Activated naive CD8-positive, alpha-beta T cell treated with anti-CD3 and anti-CD28 coated beads, Interleukin-2, amount 10 ng/mL, durations not matched to agents 7 days and 5 days (primary cell): ENCODE measurements at regions not wholly inside any gene's neighbourhood (a gene's known extent, or its start where the extent isn't known, plus 50 kb on each side); places are given as distances from the start of the nearest gene placed in this dataset.

ENCODE experiments used
- ATAC-seq: fragments of 150-1000 bp; cut with Tn5 transposase; one replicate; pipeline ENCODE4 v1.10.0; 2021; ENCODE audit warnings: low read depth, moderate library complexity
- POLR2A ChIA-PET: fragments of 350-600 bp; sonication (Branson Sonifier 250); formaldehyde crosslinking; loops from one replicate; lab custom pipeline; 2021; ENCODE audit warnings: antibody characterized with exemption; lab: Charles Lee
- DNase-seq: peaks from one replicate; pipeline ENCODE4 v3.0.0; 2021
- H3K27ac Mint-ChIP-seq: one replicate; pipeline ENCODE4 v1.8.0; 2022; ENCODE audit warnings: mild to moderate bottlenecking, mixed read lengths
- H3K27me3 Mint-ChIP-seq: one replicate; pipeline ENCODE4 v1.8.0; 2022; ENCODE audit warnings: mild to moderate bottlenecking, moderate library complexity, mixed read lengths
- H3K36me3 Mint-ChIP-seq: one replicate; pipeline ENCODE4 v1.8.0; 2021; ENCODE audit warnings: mild to moderate bottlenecking, mixed read lengths
- H3K4me1 Mint-ChIP-seq: one replicate; pipeline ENCODE4 v1.8.0; 2021; ENCODE audit warnings: mixed read lengths
- H3K4me3 Mint-ChIP-seq: one replicate; pipeline ENCODE4 v1.8.0; 2022; ENCODE audit warnings: mild to moderate bottlenecking, moderate library complexity, mixed read lengths
- H3K9me3 Mint-ChIP-seq: one replicate; pipeline ENCODE4 v1.8.0; 2021; ENCODE audit warnings: mixed read lengths

DNA sequence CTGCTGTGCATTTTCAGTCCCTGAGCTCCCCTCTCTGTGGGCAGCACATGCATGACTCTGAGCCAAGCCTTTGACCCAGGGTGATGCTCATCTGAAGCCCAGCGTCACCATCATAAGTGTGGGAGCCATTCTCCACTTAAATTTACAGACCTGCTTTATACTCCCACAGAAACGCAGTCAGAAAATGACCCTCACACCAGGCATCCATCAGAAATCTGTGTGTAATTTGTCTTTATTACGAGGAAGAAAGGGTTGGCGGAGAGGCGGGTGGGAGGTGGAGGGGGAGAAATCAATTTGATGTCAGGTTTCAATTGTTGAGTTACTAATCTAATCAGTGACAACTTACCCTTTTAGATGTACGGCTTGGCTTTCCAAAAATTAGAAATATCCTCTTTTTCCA lies 353.6 kb downstream of the MAFB start:
- ATAC-seq (no peak), DNase-seq (no peak)
- no peak overlapping the region for H3K4me3 Mint-ChIP-seq
- no peaks in the 10 kb centered on the region for H3K27me3 Mint-ChIP-seq
- no peaks in the 10 kb centered on the region for H3K36me3 Mint-ChIP-seq
- H3K9me3 Mint-ChIP-seq: no peaks in the 10 kb centered on the region
- no peak overlapping the region for H3K27ac Mint-ChIP-seq
- POLR2A ChIA-PET: no interaction called here
- no peaks in the 10 kb centered on the region for H3K4me1 Mint-ChIP-seq

DNA sequence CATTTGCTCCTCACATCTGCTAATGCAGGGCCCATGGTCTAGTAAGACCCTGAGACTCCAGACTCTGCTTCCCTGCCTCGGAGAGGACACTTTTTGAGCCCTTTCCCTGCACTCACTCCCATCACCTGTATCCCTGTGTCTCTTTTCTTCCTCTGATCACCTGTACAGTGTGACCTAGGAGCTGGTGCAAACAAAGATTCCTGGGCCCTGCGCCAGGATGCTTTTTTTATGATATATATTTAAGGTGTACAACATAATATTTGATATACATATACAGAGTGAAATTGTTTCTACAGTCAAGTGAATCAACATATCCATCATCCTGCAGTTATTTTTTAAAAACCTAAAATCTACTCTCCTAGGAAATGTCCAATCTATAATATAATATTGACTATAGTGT lies 355.4 kb downstream of the MAFB start:
- Mint-ChIP-seq H3K36me3 (no peaks in the 10 kb centered on the region), H3K27me3 (no peaks in the 10 kb centered on the region), H3K27ac (no peak overlapping the region), H3K9me3 (no peaks in the 10 kb centered on the region), H3K4me3 (no peak overlapping the region), H3K4me1 (no peaks in the 10 kb centered on the region)
- DNase-seq (no peak), ATAC-seq (no peak)
- POLR2A ChIA-PET: no interaction called here

DNA sequence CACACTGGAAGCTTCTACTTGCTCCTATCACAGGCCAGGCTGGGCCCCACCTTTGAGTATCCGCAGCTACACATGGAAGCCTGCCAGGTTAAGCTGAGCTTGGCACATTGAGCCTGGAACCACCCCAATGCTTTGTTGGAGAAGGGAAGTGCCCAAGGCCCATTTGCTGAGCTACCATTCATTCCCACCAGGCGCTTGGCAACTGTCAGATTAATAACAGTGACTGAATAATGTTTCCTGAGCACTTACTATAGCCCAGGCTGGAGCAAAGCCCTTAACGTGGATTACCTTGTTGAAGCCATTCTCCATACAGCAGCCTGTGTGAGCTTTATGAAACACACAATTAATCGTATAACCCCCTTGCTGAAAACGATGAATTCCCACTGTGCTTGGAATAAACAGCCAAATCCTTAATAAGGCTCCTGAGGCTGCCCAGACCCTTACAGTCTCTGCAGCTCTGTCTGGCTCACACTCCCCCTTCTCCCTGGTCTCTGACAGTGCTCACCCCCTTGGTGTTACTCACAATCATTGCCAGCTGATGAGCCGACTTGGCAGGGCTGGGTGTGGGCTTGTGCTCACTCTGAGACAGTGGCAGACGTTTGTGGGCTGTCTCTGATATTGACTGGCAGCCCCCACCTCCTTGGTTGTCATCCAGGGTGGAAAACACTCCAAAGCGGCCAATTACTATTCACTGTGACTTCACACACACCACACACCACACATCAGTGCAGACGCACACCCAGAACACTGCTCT lies 357.1 kb downstream of the MAFB start:
- POLR2A ChIA-PET: no interaction called here

DNA sequence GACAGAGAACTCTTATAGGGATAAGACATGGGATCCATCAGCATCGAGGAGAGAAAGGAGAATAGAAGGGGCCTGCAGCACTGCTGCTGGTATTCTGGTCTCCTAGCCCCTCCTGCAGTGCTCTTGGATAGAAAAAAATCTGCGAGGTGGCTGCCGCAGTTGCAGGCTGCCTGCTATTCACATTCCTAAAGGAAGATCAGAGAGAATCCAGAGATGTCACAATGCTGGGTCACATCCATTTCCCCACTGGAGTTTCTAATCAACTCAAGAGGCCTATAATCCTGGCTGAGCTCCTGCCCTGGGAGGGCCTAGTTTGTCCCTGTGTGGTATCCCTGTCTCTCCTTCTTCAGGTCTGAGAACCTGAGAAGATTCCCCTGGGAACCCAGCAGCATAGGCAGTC lies 357.8 kb downstream of the MAFB start:
- H3K27ac Mint-ChIP-seq: no peak overlapping the region
- no peak for DNase-seq
- H3K36me3 Mint-ChIP-seq: no peaks in the 10 kb centered on the region
- H3K9me3 Mint-ChIP-seq: no peaks in the 10 kb centered on the region
- H3K4me1 Mint-ChIP-seq: no peaks in the 10 kb centered on the region
- no peak overlapping the region for H3K4me3 Mint-ChIP-seq
- no peaks in the 10 kb centered on the region for H3K27me3 Mint-ChIP-seq
- POLR2A ChIA-PET: no interaction called here
- no peak for ATAC-seq

More for the DNA sequence above, 357.1 kb downstream of the MAFB start:
- ATAC-seq: no peak
- Mint-ChIP-seq H3K4me1 (no peaks in the 10 kb centered on the region), H3K9me3 (no peaks in the 10 kb centered on the region), H3K4me3 (no peak overlapping the region), H3K36me3 (no peaks in the 10 kb centered on the region), H3K27me3 (no peaks in the 10 kb centered on the region), H3K27ac (no peak overlapping the region)
- no peak for DNase-seq

DNA sequence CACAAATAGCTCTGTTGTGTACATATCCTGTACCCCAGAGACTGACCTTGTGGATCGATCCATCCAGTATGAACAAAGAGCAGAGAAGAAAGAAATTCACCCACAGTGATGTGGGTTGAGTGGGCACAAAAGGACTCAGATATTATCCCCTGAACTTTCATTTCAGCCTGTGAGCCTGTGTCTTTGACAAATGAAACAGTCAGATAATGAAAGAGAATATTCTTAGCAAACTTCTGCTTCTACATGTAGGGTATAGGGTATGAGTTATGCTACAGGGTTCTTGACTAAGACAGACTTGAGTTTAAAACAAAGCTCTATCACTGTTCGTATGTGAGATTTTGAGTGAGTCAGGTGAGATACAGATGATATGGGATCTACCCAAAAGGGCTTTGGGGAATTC lies 359.7 kb downstream of the MAFB start:
- DNase-seq: no peak
- no peak overlapping the region for H3K27ac Mint-ChIP-seq
- ATAC-seq: no peak
- POLR2A ChIA-PET: no interaction called here
- H3K27me3 Mint-ChIP-seq: no peaks in the 10 kb centered on the region
- no peaks in the 10 kb centered on the region for H3K36me3 Mint-ChIP-seq
- H3K4me1 Mint-ChIP-seq: no peaks in the 10 kb centered on the region
- no peaks in the 10 kb centered on the region for H3K9me3 Mint-ChIP-seq
- H3K4me3 Mint-ChIP-seq: no peak overlapping the region

DNA sequence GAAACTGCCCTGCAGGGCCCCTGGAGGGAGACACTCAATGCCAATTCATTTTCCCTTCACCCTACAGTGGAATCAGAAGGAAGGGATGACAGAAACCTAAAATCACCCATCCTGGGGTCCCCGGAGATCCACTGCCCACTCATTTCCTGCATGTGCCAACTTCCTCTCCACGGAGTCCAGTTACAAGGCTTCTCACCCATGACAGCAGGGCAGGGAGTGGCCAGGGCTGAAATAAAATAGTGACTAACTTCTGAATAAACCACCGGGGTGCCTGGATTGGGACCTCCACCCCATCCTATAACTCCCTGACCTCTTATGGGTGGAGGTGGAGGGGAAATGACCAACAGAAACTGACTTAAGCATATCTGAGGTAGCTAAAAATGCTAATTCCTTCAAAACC lies 362.3 kb downstream of the MAFB start:
- Mint-ChIP-seq H3K27ac (no peak overlapping the region), H3K36me3 (no peaks in the 10 kb centered on the region), H3K27me3 (no peaks in the 10 kb centered on the region), H3K4me1 (no peaks in the 10 kb centered on the region), H3K4me3 (no peak overlapping the region), H3K9me3 (no peaks in the 10 kb centered on the region)
- POLR2A ChIA-PET: no interaction called here
- ATAC-seq (no peak), DNase-seq (no peak)

DNA sequence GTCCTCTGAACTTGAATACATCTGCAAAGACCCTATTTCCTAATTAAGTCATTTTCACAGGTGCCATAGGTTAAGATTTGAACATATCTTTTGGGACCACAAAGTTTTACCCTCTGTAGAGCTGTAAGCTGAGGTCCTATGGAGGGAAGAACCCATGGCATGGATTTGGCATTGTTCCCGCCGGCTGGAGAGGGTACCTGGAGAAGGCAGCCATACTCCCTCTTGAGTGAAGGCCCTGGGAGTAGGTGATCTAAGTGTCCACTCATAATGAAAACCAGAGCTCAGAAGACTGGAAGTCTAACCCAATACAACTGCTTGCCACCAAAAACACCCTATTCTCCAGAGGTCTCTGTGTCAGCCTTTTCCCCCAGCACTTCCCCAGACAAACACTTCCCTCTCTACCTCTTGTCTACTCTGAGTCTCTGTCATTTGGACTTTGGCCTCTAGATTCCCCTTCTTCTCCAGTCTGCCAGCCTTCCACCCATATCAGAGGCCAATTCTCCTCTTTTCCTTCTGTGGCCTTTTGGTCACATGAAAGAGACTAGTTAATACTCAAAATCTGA lies 363.9 kb downstream of the MAFB start:
- ATAC-seq: no peak
- no peaks in the 10 kb centered on the region for H3K27me3 Mint-ChIP-seq
- no peak overlapping the region for H3K4me3 Mint-ChIP-seq
- H3K36me3 Mint-ChIP-seq: no peaks in the 10 kb centered on the region
- POLR2A ChIA-PET: no interaction called here
- H3K9me3 Mint-ChIP-seq: no peaks in the 10 kb centered on the region
- no peak overlapping the region for H3K27ac Mint-ChIP-seq
- no peak for DNase-seq
- no peaks in the 10 kb centered on the region for H3K4me1 Mint-ChIP-seq

DNA sequence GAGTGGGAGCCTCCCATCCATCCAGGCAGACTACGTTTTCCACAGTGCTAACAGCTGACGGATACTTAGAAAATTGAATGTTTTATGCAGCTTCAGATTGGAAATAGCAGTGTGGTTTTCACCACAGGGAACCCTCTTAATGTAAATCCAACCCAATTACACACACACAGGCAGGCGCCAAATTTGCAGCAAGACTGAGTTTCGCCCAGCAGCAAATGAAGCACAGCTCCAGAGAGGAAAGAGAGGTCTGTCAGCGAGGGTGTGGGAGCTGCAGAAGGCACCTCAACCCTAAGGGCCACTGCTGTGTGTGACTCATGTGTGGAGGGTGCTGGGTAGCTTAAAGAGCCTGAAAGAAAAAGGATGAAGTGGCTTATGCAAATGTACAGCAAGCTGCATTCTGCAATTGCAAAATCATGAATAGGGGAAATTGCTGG lies 365.7 kb downstream of the MAFB start:
- POLR2A ChIA-PET: no interaction called here
- no peak for ATAC-seq
- no peaks in the 10 kb centered on the region for H3K27me3 Mint-ChIP-seq
- DNase-seq: no peak
- H3K36me3 Mint-ChIP-seq: no peaks in the 10 kb centered on the region
- H3K4me3 Mint-ChIP-seq: no peak overlapping the region
- no peaks in the 10 kb centered on the region for H3K9me3 Mint-ChIP-seq
- H3K4me1 Mint-ChIP-seq: no peaks in the 10 kb centered on the region
- H3K27ac Mint-ChIP-seq: no peak overlapping the region

DNA sequence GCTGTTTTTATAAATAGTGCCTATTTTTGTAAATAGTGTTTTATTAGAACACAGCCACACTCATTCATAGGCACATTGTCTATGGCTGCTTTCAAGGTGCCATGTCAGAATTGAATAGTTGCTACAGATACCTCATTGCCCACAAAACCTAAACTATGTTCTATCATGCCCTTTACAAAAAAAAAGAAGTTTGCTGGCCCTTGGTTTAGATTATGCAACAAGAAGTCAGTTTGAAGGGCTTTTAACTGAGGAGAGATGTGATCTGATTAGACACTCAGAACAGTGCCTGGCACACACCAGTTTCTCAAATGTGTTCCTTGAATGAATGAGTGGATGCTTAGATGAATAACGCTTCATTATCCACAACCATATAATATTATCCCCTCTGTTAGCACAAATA lies 366.1 kb downstream of the MAFB start:
- no peaks in the 10 kb centered on the region for H3K4me1 Mint-ChIP-seq
- POLR2A ChIA-PET: no interaction called here
- H3K9me3 Mint-ChIP-seq: no peaks in the 10 kb centered on the region
- H3K27me3 Mint-ChIP-seq: no peaks in the 10 kb centered on the region
- H3K4me3 Mint-ChIP-seq: no peak overlapping the region
- DNase-seq: no peak
- no peak overlapping the region for H3K27ac Mint-ChIP-seq
- H3K36me3 Mint-ChIP-seq: no peaks in the 10 kb centered on the region
- no peak for ATAC-seq

DNA sequence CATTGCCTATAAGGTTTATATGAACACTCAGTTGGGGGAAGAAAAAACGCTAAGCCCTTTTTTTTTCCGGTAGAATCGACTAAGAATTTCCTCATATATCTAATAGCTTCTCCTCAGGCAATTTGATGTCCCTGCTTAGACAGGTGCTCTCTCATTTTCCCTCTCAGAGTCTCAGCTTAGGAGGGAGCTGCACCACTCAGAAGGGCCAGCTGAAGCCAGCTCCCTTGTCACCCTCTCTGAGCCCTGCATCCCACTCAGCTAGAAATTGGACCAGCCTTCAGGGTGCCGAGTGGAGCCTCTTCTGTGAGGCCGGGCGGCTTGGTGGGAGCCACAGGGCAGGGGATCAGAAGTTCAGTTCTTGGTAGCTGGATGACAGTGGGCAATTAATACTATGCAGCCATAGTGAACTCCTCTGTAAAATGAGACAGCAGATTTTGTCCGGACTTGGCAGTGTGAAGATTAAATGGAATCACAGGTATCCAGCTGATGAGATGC lies 368.5 kb downstream of the MAFB start:
- ATAC-seq: no peak
- Mint-ChIP-seq H3K4me3 (no peak overlapping the region), H3K4me1 (no peaks in the 10 kb centered on the region), H3K9me3 (no peaks in the 10 kb centered on the region), H3K27me3 (no peaks in the 10 kb centered on the region), H3K27ac (no peak overlapping the region), H3K36me3 (no peaks in the 10 kb centered on the region)
- POLR2A ChIA-PET: no interaction called here
- no peak for DNase-seq

DNA sequence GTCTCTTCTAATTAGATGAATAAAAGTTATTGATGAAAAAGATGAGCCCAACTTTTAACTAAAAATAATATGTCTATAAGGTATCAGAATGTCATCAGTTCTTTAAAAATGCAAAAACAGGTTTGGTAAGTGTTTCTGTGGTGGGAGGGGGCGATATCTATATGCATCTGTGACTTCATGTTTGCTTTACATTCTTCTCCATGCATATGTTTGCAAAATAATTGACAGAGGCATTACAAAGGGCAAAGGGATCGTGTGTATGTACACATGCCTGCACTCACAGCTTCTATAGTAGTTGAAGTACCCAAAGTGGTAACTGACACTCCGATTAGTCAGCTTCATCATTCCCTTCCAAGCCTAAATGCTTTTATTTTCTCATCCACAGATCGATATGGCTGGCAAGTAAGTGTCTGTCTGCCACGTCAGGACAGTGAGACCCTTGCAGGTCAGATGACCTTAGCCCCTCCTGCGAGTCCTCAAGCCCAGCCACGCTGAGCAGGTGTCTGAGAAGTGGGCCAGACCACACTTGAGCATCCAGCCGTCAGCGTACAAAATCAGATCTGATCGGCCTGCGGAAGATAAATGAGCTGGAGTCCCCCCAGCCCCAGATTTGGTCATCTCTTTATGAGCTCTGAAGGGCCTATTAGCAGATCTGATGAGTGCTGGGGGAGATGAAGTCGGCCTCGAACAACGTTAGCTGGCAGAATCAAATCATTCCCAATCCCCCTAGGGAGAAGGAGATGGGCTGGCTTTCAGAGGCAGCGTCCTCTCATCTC lies 369.1 kb downstream of the MAFB start:
- DNase-seq (no peak), ATAC-seq (no peak)
- Mint-ChIP-seq H3K27me3 (no peaks in the 10 kb centered on the region), H3K4me1 (no peaks in the 10 kb centered on the region), H3K36me3 (no peaks in the 10 kb centered on the region), H3K4me3 (no peak overlapping the region), H3K27ac (no peak overlapping the region), H3K9me3 (no peaks in the 10 kb centered on the region)
- POLR2A ChIA-PET: no interaction called here

DNA sequence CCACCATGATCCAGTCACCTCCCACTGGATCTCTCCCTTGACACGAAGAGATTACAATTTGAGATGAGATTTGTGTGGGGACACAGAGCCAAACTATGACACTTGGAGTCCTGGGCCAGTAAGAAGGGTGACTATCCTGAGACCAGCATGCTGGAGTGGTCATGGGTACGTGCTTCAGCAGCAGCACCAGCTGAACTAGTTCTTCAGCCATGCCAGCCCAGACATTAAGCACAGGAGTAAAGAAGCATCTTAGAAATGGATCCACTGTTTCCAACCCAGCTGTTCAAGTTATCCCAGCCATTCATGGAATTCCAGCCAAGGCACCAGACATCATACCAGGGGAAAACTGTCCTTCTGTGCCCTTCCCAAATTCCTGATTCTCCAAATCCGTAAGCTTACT lies 370.0 kb downstream of the MAFB start:
- POLR2A ChIA-PET: no interaction called here
- Mint-ChIP-seq H3K27ac (no peak overlapping the region), H3K4me1 (no peaks in the 10 kb centered on the region), H3K9me3 (no peaks in the 10 kb centered on the region), H3K4me3 (no peak overlapping the region), H3K36me3 (no peaks in the 10 kb centered on the region), H3K27me3 (no peaks in the 10 kb centered on the region)
- DNase-seq (no peak), ATAC-seq (no peak)

DNA sequence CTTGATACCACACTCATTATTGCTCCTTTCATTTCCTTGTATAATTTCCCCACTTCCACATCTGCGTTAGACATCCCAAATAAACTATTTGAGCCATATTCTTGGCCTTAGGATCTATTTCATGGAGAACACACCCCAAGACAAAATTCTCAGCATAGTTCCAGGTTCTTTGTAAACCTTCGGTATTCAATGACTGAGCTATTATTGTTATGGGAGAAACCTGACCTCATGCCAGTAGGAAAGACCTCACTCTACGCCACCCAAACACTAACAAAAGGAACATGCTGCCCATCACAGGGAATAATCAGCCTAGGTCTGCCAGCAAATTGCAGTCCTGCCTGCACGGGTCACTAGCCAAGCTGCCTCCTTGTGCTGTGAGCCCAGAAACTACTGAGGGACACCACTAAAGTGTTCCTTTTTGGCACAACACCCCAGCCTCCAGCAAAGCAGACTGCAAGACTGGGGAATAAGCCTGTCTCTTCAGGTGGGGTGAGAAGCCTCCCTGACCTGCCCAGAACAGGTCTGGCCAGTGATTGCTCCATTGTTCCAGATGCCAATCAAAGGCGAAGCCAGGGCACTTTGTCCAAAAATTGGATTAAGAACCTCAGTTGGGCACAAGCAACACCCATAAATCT lies 371.8 kb downstream of the MAFB start:
- H3K4me1 Mint-ChIP-seq: no peaks in the 10 kb centered on the region
- DNase-seq (no peak), ATAC-seq (no peak)
- H3K9me3 Mint-ChIP-seq: no peaks in the 10 kb centered on the region
- no peak overlapping the region for H3K4me3 Mint-ChIP-seq
- no peaks in the 10 kb centered on the region for H3K27me3 Mint-ChIP-seq
- H3K36me3 Mint-ChIP-seq: no peaks in the 10 kb centered on the region
- POLR2A ChIA-PET: no interaction called here
- no peak overlapping the region for H3K27ac Mint-ChIP-seq
